ENCODE measurements at regions not wholly inside any gene's neighbourhood (a gene's known extent, or its start where the extent isn't known, plus 50 kb on each side); places are given as distances from the start of the nearest gene placed in this dataset.

- Mint-ChIP-seq H3K9me3 (no peaks in the 10 kb centered on the region), H3K4me1 (peaks cover 2% of the 10 kb centered on the region), H3K36me3 (no peaks in the 10 kb centered on the region), H3K27me3 (ENCODE audit: insufficient read depth, low read depth) (peaks cover 2% of the 10 kb centered on the region), H3K27ac (no peak overlapping the region), H3K4me3 (no peak overlapping the region)
- Histone ChIP-seq H4K20me1 (ENCODE audit: low read depth) (no peaks in the 10 kb centered on the region), H3K9me3 (ENCODE audit: low read depth) (no peaks in the 10 kb centered on the region), H2AFZ (replicated peaks) (no peak overlapping the region), H3K36me3 (no peaks in the 10 kb centered on the region), H3K79me2 (ENCODE audit: low read depth) (no peaks in the 10 kb centered on the region), H3K27ac (no peak overlapping the region), H3K9ac (no peak overlapping the region), H3K4me2 (no peak overlapping the region), H3K4me1 (no peaks in the 10 kb centered on the region), H3K27me3 (no peaks in the 10 kb centered on the region), H3K4me3 (no peak overlapping the region), H3F3A (ENCODE audit: low read depth) (no peaks in the 10 kb centered on the region)
- no peak for DNase-seq (ENCODE audit: low spot score)
- TF ChIP-seq EZH2phosphoT487 (IDR thresholded peaks at IDR 0.05) (no peak), EZH2 (IDR thresholded peaks at IDR 0.05) (no peak), CTCF (IDR thresholded peaks at IDR 0.05) (no peak)
These were observed 338.4 kb upstream of the TRPC7 start for GRCh38 chr5:136703706-136704105.

DNA sequence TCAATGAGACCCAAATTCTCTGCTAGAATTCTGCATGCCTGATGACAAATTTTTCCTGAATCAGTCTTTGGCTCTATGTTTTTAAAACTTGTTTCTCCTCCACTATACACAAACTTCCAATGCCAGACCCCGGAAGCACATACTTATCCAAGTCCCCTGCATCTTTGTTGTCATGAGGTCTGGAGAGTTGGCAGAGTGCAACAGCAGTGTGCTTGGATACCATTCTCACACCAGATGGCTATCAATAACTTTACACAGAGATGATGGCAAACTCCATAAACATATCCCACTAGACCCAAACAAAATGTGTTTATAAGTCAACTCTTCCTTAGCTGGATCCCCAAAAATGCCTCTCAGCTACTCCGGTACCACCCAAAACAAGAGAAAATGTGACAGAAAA, 337.7 kb upstream of the TRPC7 start:
- Histone ChIP-seq H3K4me2 (no peak overlapping the region), H3K4me3 (no peak overlapping the region), H3K4me1 (no peaks in the 10 kb centered on the region), H2AFZ (replicated peaks) (no peak overlapping the region), H3F3A (ENCODE audit: low read depth) (no peaks in the 10 kb centered on the region), H3K27ac (no peak overlapping the region), H4K20me1 (ENCODE audit: low read depth) (no peaks in the 10 kb centered on the region), H3K9me3 (ENCODE audit: low read depth) (no peaks in the 10 kb centered on the region), H3K79me2 (ENCODE audit: low read depth) (no peaks in the 10 kb centered on the region), H3K27me3 (no peaks in the 10 kb centered on the region), H3K36me3 (no peaks in the 10 kb centered on the region), H3K9ac (no peak overlapping the region)
- no peak for DNase-seq (ENCODE audit: low spot score)
- Mint-ChIP-seq H3K36me3 (no peaks in the 10 kb centered on the region), H3K9me3 (no peaks in the 10 kb centered on the region), H3K27ac (no peak overlapping the region), H3K4me3 (no peak overlapping the region), H3K4me1 (peaks cover 3% of the 10 kb centered on the region), H3K27me3 (ENCODE audit: insufficient read depth, low read depth) (peaks cover 2% of the 10 kb centered on the region)
- TF ChIP-seq EZH2 (IDR thresholded peaks at IDR 0.05) (no peak), EZH2phosphoT487 (IDR thresholded peaks at IDR 0.05) (no peak), CTCF (IDR thresholded peaks at IDR 0.05) (no peak)

DNA sequence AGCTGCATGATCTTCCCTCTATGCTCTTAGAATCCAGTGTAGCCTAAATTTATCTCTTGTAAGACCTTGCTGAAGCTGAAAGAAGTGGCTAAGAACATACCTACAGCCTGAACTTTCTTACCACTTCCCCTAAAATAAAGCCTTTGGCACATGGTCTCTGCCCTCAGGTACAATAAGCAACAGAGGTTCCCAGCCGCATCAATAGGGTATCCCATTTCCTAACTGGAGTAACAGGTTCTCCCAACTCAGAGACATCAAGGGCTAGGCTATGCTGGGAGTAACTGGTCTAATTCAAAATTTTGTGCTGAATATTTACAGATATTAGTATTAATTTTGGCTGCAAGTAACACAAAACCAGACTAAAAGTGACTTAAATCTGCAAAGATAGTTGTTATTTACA, 335.8 kb upstream of the TRPC7 start:
- TF ChIP-seq CTCF (IDR thresholded peaks at IDR 0.05): no peak
- TF ChIP-seq EZH2phosphoT487 (IDR thresholded peaks at IDR 0.05): no peak
- TF ChIP-seq EZH2 (IDR thresholded peaks at IDR 0.05): no peak
- H3K36me3 Mint-ChIP-seq: no peaks in the 10 kb centered on the region
- Histone ChIP-seq H3K9me3 (ENCODE audit: low read depth) (no peaks in the 10 kb centered on the region), H3K27ac (no peak overlapping the region), H2AFZ (replicated peaks) (no peak overlapping the region), H4K20me1 (ENCODE audit: low read depth) (no peaks in the 10 kb centered on the region), H3K4me3 (no peak overlapping the region), H3K79me2 (ENCODE audit: low read depth) (no peaks in the 10 kb centered on the region), H3K27me3 (no peaks in the 10 kb centered on the region), H3K36me3 (no peaks in the 10 kb centered on the region), H3K9ac (no peak overlapping the region), H3K4me1 (no peaks in the 10 kb centered on the region), H3K4me2 (no peak overlapping the region), H3F3A (ENCODE audit: low read depth) (no peaks in the 10 kb centered on the region)
- no peak overlapping the region for H3K4me3 Mint-ChIP-seq
- H3K4me1 Mint-ChIP-seq: peaks cover 3% of the 10 kb centered on the region
- no peaks in the 10 kb centered on the region for H3K9me3 Mint-ChIP-seq
- DNase-seq (ENCODE audit: low spot score): no peak
- H3K27me3 Mint-ChIP-seq (ENCODE audit: insufficient read depth, low read depth): no peaks in the 10 kb centered on the region
- no peak overlapping the region for H3K27ac Mint-ChIP-seq

DNA sequence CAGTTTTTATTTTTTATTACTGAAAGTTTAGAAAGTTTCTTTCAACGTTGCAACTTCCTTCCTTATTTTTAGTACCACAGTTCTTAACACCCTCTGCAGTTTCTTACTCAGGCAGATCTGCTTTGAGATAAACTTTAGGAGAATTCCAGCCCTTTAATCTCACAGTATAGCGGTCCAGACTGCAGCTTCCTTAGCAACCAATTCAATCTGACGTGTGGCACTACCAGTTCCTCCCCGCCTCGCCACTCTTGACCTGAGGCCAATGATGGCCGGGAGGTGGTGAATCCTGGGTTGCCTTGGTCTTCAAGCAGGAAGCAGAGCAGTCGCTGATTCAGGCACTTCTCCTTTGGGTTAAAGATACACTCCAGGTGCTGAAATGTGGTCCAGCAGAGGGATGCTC, 334.3 kb upstream of the TRPC7 start:
- no peak overlapping the region for H3K4me3 Mint-ChIP-seq
- Histone ChIP-seq H3K27me3 (no peaks in the 10 kb centered on the region), H3K4me3 (no peak overlapping the region), H3K27ac (no peak overlapping the region), H3K79me2 (ENCODE audit: low read depth) (no peaks in the 10 kb centered on the region), H2AFZ (replicated peaks) (no peak overlapping the region), H3K4me2 (no peak overlapping the region), H3K9me3 (ENCODE audit: low read depth) (no peaks in the 10 kb centered on the region), H3K4me1 (no peaks in the 10 kb centered on the region), H3K36me3 (no peaks in the 10 kb centered on the region), H4K20me1 (ENCODE audit: low read depth) (no peaks in the 10 kb centered on the region), H3F3A (ENCODE audit: low read depth) (no peaks in the 10 kb centered on the region), H3K9ac (no peak overlapping the region)
- TF ChIP-seq EZH2 (IDR thresholded peaks at IDR 0.05) (no peak), CTCF (IDR thresholded peaks at IDR 0.05) (no peak)
- no peaks in the 10 kb centered on the region for H3K36me3 Mint-ChIP-seq
- H3K9me3 Mint-ChIP-seq: no peaks in the 10 kb centered on the region
- no peak for DNase-seq (ENCODE audit: low spot score)
- H3K27ac Mint-ChIP-seq: no peak overlapping the region
- no peaks in the 10 kb centered on the region for H3K27me3 Mint-ChIP-seq (ENCODE audit: insufficient read depth, low read depth)
- peaks cover 3% of the 10 kb centered on the region for H3K4me1 Mint-ChIP-seq

Data from neural progenitor cell (in vitro differentiated cells).